ENCODE measurements at regions not wholly inside any gene's neighbourhood (a gene's known extent, or its start where the extent isn't known, plus 50 kb on each side); places are given as distances from the start of the nearest gene placed in this dataset.

GRCh38 chr13:71082631-71083030, 784.4 kb downstream of the DACH1 start:
- no peak for DNase-seq (ENCODE audit: low spot score)

DNA sequence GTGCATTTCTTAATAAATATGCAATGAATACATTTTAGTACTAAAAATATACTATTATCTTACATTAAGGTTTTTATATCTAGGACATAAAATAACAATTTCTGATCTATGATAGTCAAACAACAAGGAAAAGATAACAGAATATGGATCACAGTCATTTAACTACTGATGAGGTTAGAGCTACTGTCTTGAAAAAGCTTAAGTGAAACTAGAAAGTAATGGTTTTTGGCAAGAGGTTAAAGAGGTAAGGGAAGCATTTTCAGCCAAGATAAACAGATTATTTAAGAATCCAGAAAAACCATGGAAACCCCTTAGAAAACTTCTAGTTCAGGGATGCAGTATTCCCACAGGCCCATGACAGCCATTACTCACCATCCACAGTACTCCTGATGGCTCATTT, 787.4 kb downstream of the DACH1 start:
- no peak for DNase-seq (ENCODE audit: low spot score)

- DNase-seq (ENCODE audit: low spot score): no peak
These were observed 799.0 kb downstream of the DACH1 start for GRCh38 chr13:71068041-71068440.

- peak; percentile 21 for DNase-seq (ENCODE audit: low spot score)
These were observed 799.7 kb downstream of the DACH1 start for GRCh38 chr13:71067165-71067815.

- DNase-seq (ENCODE audit: low spot score): no peak
These were observed 810.4 kb downstream of the DACH1 start for GRCh38 chr13:71056581-71056980.

DNA sequence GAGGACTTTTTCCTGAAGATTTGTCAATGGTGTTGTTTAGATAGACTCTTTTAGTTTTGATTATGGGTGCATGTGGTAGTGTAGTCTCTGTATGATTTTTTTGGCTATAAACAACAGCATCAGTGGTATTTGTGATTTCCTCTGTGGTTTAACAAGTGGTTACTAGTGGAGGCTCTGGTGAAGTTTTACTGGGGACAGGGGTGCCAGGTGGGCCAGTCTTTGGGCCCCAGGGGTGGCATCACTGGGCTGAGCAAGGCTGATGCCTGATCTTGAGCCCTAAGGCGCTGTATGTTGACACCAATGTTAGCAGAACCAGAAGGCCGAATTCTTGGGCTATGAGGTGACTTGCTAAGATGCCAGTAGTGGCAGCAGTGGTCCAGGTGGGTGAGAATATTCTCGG, 811.4 kb downstream of the DACH1 start:
- no peak for DNase-seq (ENCODE audit: low spot score)

DNA sequence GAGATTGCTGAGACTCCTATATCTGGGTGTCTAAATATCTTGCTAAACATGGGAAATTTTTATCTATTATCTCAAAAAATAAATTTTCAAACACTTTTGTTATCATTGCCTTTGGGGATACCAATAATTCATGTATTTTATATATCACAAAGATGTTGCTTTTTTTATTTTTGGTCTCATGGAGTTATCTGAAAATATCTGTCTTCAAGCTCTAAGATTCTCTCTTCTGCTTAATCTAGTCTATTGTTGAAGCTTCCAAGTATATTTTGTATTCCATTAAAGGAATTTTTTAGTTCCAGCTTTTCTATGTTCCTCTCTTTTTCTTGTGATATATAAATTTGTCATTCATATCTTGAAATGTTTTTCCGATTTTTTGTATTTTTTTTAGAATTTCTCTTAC, 812.0 kb downstream of the DACH1 start:
- no peak for DNase-seq (ENCODE audit: low spot score)

DNA sequence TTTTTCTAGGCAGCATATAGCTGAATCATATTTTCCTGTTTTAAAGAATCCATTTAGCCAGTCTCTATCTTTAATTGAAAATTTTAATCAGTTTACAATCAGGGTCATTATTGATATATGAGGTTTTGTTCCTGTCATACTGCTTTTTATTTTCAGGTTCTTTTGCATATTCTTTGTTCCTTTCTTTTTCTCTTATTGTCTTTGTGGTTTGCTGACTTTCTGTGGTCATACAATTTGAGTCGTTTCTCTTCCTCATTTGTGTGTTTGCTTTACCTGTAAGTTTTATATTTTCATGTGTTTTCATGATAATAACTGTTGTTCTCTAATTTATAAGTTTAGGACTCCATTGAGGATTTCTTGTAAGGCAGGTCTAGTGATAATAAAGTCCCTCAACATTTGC, 812.6 kb downstream of the DACH1 start:
- no peak for DNase-seq (ENCODE audit: low spot score)

DNA sequence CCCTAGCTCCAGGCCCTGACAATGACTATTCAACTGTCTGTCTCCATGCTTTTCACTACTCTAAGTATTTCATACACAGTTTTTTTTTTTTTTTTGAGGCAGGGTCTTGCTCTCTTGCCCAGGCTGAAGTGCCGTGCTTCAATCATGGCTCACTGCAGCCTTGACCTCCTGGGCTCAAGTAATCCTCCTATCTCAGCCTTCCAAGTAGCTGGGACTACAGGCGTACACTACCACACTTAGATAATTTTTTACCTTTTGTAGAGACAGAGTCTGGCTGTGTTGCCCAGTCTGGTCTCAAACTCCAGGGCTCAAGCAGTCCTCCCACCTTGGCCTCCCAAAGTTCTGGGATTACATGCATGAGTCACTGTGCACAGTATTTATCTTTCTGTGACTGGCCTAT, 815.4 kb downstream of the DACH1 start:
- no peak for DNase-seq (ENCODE audit: low spot score)

- DNase-seq (ENCODE audit: low spot score): no peak
These were observed 820.5 kb downstream of the DACH1 start for GRCh38 chr13:71046360-71047079.

DNA sequence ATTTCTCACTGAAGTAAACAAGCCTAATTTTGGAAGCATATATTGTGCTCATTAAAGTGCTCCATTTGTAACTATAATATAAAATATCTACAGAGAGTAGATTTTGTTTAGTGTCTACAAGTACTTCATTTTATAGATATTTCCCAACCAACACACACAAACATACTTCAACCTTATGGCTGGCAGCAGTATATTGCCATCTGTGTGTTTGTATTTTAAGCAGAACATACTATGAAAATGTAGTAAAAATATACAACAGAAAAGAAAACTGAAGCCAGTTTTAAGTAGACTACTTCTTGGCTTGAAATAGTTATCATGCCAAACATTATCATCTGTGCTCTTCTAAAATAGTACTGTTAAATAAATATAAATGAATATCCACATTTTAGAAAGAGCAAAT, 821.9 kb downstream of the DACH1 start:
- no peak for DNase-seq (ENCODE audit: low spot score)

- no peak for DNase-seq (ENCODE audit: low spot score)
These were observed 827.6 kb downstream of the DACH1 start for GRCh38 chr13:71039440-71039839.

GRCh38 chr13:71034018-71034417, 833.0 kb downstream of the DACH1 start:
- no peak for DNase-seq (ENCODE audit: low spot score)

- DNase-seq (ENCODE audit: low spot score): no peak
These were observed 834.0 kb downstream of the DACH1 start for GRCh38 chr13:71033026-71033425.

- no peak for DNase-seq (ENCODE audit: low spot score)
These were observed 836.2 kb downstream of the DACH1 start for GRCh38 chr13:71030784-71031183.

- no peak for DNase-seq (ENCODE audit: low spot score)
These were observed 838.1 kb downstream of the DACH1 start for GRCh38 chr13:71028884-71029283.

- DNase-seq (ENCODE audit: low spot score): no peak
These were observed 845.1 kb downstream of the DACH1 start for GRCh38 chr13:71021825-71022422.

- DNase-seq (ENCODE audit: low spot score): no peak
These were observed 848.0 kb downstream of the DACH1 start for GRCh38 chr13:71018995-71019394.

DNA sequence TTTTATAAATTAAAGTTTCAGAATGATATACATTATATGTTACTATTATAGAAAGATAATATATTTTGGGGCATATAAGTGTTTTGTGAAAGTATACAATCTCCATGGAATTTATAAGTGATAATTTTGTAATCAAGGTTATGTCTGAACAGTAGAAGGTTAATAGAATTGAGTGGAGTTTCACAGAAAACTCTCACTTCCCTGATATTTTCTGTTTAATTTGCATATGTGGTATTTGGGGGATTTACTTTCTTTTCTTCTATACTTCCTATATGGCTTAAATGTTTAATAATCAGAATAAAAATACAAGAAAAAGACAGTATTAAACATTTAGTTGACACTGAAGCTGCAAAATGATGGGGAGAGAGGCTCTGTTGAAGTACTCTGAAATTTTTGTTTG, 848.5 kb downstream of the DACH1 start:
- no peak for DNase-seq (ENCODE audit: low spot score)

DNA sequence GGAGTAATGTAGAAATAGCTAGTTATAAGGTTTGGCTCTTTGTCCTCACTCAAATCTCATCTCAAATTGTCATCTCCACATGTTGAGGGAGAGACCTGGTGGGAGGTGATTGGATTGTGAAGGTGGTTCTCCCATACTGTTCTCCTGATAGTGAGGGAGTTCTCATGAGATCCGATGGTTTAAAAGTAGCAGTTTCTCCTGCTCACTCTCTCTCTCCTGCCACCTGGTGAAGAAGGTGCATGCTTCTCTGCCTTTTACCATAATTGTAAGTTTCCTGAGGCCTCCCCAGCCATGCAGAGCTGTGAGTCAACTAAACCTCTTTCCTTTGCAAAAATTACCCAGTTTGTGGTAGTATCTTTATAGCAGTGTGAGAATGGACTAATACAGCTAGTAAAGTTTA, 849.4 kb downstream of the DACH1 start:
- DNase-seq (ENCODE audit: low spot score): no peak

- DNase-seq (ENCODE audit: low spot score): no peak
These were observed 851.5 kb downstream of the DACH1 start for GRCh38 chr13:71015516-71015915.

DNA sequence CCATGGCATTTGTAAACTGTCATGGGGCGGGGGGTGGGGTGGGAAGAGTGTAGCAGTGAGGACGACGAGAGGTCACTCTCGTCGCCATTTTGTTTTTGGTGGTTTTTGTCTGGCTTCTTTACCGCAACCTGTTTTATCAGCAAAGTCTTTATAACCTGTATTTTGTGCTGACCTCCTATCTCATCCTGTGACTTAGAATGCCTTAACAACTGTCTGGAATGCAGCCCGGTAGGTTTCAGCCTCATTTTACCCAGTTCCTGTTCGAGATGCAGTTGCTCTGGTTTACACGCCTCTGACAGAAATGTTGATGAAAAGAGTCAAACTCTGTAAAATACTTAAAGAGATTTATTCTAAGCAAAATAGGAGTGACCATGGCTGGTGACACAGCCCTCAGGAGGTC, 852.0 kb downstream of the DACH1 start:
- DNase-seq (ENCODE audit: low spot score): no peak

DNA sequence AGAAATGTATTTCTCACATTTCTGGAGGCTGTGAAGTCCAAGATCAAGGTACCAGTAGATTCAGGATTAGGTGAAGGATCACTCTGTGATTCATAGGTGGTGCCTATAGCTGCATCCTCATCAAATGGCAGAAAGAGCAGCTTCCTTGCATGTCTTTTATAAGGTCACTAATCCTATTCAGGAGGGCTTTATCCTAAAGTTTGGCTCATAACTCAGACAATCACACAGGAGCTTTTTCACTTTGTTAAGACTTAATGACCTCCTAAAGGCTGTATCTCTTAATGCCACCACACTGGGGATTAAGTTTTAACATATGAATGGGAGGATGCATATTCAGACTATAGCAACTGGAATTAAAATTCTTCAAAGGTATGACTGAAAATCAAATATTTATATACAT, 861.1 kb downstream of the DACH1 start:
- DNase-seq (ENCODE audit: low spot score): no peak

- DNase-seq (ENCODE audit: low spot score): no peak
These were observed 871.7 kb downstream of the DACH1 start for GRCh38 chr13:70995338-70995737.

Data from RKO (cell line).